Liver (tissue), 8 donors: ENCODE measurements at regions not wholly inside any gene's neighbourhood (a gene's known extent, or its start where the extent isn't known, plus 50 kb on each side); places are given as distances from the start of the nearest gene placed in this dataset.

Experiments
- DNase-seq: peaks from one replicate; pipeline ENCODE4 v3.0.0-alpha.2; 2017; ENCODE audit warnings: low spot score
- H3K27ac ChIP-seq, 2 donors: one replicate each; pipeline ENCODE4 v1.7.0; 2013; ENCODE audit warnings: inconsistent platforms in 2 of 2, low read length in 2 of 2, control low read depth in 1 of 2, low read depth in 1 of 2, mild to moderate bottlenecking in 1 of 2
- H3K27me3 ChIP-seq, 4 donors: one replicate each; pipeline versions ENCODE4 v1.6.1 to v1.7.0; 2013; ENCODE audit warnings: low read length in 3 of 4, inconsistent platforms in 1 of 4, mild to moderate bottlenecking in 1 of 4, moderate library complexity in 1 of 4; ENCODE audit not compliant: control insufficient read depth in 4 of 4, insufficient read depth in 4 of 4
- H3K36me3 ChIP-seq, 4 donors: one replicate each; pipeline versions ENCODE4 v1.6.1 to v1.7.0; 2013; ENCODE audit warnings: low read length in 3 of 4, mild to moderate bottlenecking in 3 of 4, low read depth in 1 of 4, moderate library complexity in 1 of 4; ENCODE audit not compliant: control insufficient read depth in 4 of 4, insufficient read depth in 3 of 4
- H3K4me1 ChIP-seq, 4 donors: one replicate each; pipeline versions ENCODE4 v1.6.1 to v1.7.0; 2013; ENCODE audit warnings: low read length in 3 of 4, mild to moderate bottlenecking in 3 of 4, moderate library complexity in 1 of 4; ENCODE audit not compliant: control insufficient read depth in 4 of 4, insufficient read depth in 4 of 4
- H3K4me3 ChIP-seq, 3 donors: one replicate each; pipeline versions ENCODE4 v1.6.1 to v1.7.0; 2013; ENCODE audit warnings: low read length in 3 of 3, control low read depth in 1 of 3, low read depth in 1 of 3, mild to moderate bottlenecking in 1 of 3
- H3K9ac ChIP-seq, 2 donors: one replicate each; pipeline ENCODE4 v1.7.0; 2013; ENCODE audit warnings: low read length in 2 of 2, mild to moderate bottlenecking in 2 of 2, moderate library complexity in 2 of 2, control low read depth in 1 of 2, low read depth in 1 of 2
- H3K9me3 ChIP-seq, 4 donors: one replicate each; pipeline versions ENCODE4 v1.6.1 to v1.7.0; 2013; ENCODE audit warnings: low read length in 3 of 4; ENCODE audit not compliant: control insufficient read depth in 4 of 4
- ATF3 ChIP-seq: IDR thresholded peaks from 2 replicates; pipeline ENCODE4 v1.6.1; 2016; ENCODE audit warnings: antibody characterized with exemption
- CTCF ChIP-seq: fragments of 150-350 bp; IDR thresholded peaks from 2 replicates; pipeline ENCODE4 v1.5.1; 2017; ENCODE audit warnings: improper control_type of control experiment, low read depth, low read length; ENCODE audit not compliant: missing input control
- EGR1 ChIP-seq, 2 donors: IDR thresholded peaks; 2 replicates each; pipeline ENCODE4 v1.6.1; 2016 to 2018; ENCODE audit warnings: antibody characterized with exemption in 2 of 2, low read depth in 2 of 2
- FOXA2 ChIP-seq: IDR thresholded peaks from 2 replicates; pipeline ENCODE4 v1.6.1; 2016; ENCODE audit warnings: antibody characterized with exemption
- GABPA ChIP-seq, 2 donors: IDR thresholded peaks in 1 of 2; conservative IDR thresholded peaks in 1 of 2; 2 replicates each; pipeline ENCODE4 v1.6.1; 2016; ENCODE audit warnings: antibody characterized with exemption in 2 of 2, mild to moderate bottlenecking in 1 of 2, moderate library complexity in 1 of 2
- HNF4G ChIP-seq: IDR thresholded peaks from 2 replicates; pipeline ENCODE4 v1.6.1; 2016; ENCODE audit warnings: antibody characterized with exemption
- JUND ChIP-seq, 2 donors: IDR thresholded peaks; 2 replicates each; pipeline ENCODE4 v1.6.1; 2016; ENCODE audit warnings: antibody characterized with exemption in 2 of 2
- NR2F2 ChIP-seq: IDR thresholded peaks from 2 replicates; pipeline ENCODE4 v1.6.1; 2016; ENCODE audit warnings: antibody characterized with exemption
- RAD21 ChIP-seq, 2 donors: IDR thresholded peaks; 2 replicates each; pipeline ENCODE4 v1.6.1; 2016; ENCODE audit warnings: antibody characterized with exemption in 2 of 2, mild to moderate bottlenecking in 2 of 2
- REST ChIP-seq: IDR thresholded peaks from 2 replicates; pipeline ENCODE4 v1.6.1; 2016; ENCODE audit warnings: antibody characterized with exemption, mild to moderate bottlenecking
- RXRA ChIP-seq, 2 donors: IDR thresholded peaks; 2 replicates each; pipeline ENCODE4 v1.6.1; 2017 to 2018; ENCODE audit warnings: antibody characterized with exemption in 2 of 2, mild to moderate bottlenecking in 1 of 2
- SP1 ChIP-seq: IDR thresholded peaks from 2 replicates; pipeline ENCODE4 v1.6.1; 2018; ENCODE audit warnings: antibody characterized with exemption, mild to moderate bottlenecking
- TAF1 ChIP-seq: conservative IDR thresholded peaks from 2 replicates; pipeline ENCODE4 v1.6.1; 2016; ENCODE audit warnings: antibody characterized with exemption, mild to moderate bottlenecking
- YY1 ChIP-seq: IDR thresholded peaks from 2 replicates; pipeline ENCODE4 v1.6.1; 2016; ENCODE audit warnings: antibody characterized with exemption, mild to moderate bottlenecking
- ZBTB33 ChIP-seq: IDR thresholded peaks from 2 replicates; pipeline ENCODE4 v1.6.1; 2016; ENCODE audit warnings: antibody characterized with exemption
- WGBS: extraction: QIAGEN DNeasy Blood & Tissue Kit; methylation state at CpG from one replicate; pipeline ENCODE4 v1.1.7; 2013; 5-methylcytosine and 5-hydroxymethylcytosine counted together
- donor health status: healthy.
- donor health status: healthy.
- donor health status: healthy.
- donor health status: healthy.
- donor health status: healthy.

- Histone ChIP-seq H3K27me3 (no peaks in the 10 kb centered on the region), H3K4me3 (no peak overlapping the region), H3K36me3 (no peaks in the 10 kb centered on the region), H3K4me1 (no peaks in the 10 kb centered on the region), H3K9me3 (no peaks in the 10 kb centered on the region), H3K9ac (no peak overlapping the region), H3K27ac (no peak overlapping the region)
- TF ChIP-seq NR2F2, result no peak
- TF ChIP-seq RXRA (IDR thresholded peaks at IDR 0.05), result no peak
- TF ChIP-seq RAD21 (IDR thresholded peaks at IDR 0.05), result no peak
- no peak for TF ChIP-seq GABPA (IDR thresholded peaks at IDR 0.05 in 1 of 2, conservative IDR thresholded peaks at IDR 0.05 in 1 of 2)
- no peak for DNase-seq
- 84% methylated on average over 7 of the region's 7 CpGs for WGBS
These were observed 111.0 kb downstream of the ASB9 start for GRCh38 chrX:15158736-15159406.

GRCh38 chrX:15158350-15158735 is 111.5 kb downstream of the ASB9 start:
- H3K9me3 ChIP-seq, result no peaks in the 10 kb centered on the region
- H3K36me3 ChIP-seq, result no peaks in the 10 kb centered on the region
- H3K27me3 ChIP-seq, result no peaks in the 10 kb centered on the region
- H3K4me1 ChIP-seq, result no peaks in the 10 kb centered on the region
- TF ChIP-seq JUND (IDR thresholded peaks at IDR 0.05), result no peak
- no peak for TF ChIP-seq REST
- no peak for TF ChIP-seq ATF3
- no peak for TF ChIP-seq SP1
- no peak for TF ChIP-seq CTCF
- no peak for TF ChIP-seq YY1
- no peak for DNase-seq
- H3K4me3 ChIP-seq, result no peak overlapping the region
- no peak overlapping the region for H3K27ac ChIP-seq
- 56% methylated on average over 1 of the region's 1 CpG for WGBS
- H3K9ac ChIP-seq, result no peak overlapping the region

GRCh38 chrX:15157624-15158023 is 112.3 kb downstream of the ASB9 start:
- Histone ChIP-seq H3K9me3 (no peaks in the 10 kb centered on the region), H3K36me3 (no peaks in the 10 kb centered on the region), H3K4me3 (no peak overlapping the region), H3K27ac (no peak overlapping the region), H3K4me1 (no peaks in the 10 kb centered on the region), H3K27me3 (no peaks in the 10 kb centered on the region), H3K9ac (no peak overlapping the region)
- no peak for DNase-seq
- WGBS, result 86% methylated on average over 2 of the region's 2 CpGs
- TF ChIP-seq FOXA2, result no peak
- no peak for TF ChIP-seq TAF1
- TF ChIP-seq SP1, result no peak
- TF ChIP-seq EGR1 (IDR thresholded peaks at IDR 0.05; ENCODE audit: low read depth in 2 of 2), result no peak
- TF ChIP-seq ATF3, result no peak
- no peak for TF ChIP-seq HNF4G
- no peak for TF ChIP-seq NR2F2
- no peak for TF ChIP-seq RAD21 (IDR thresholded peaks at IDR 0.05)
- TF ChIP-seq GABPA (IDR thresholded peaks at IDR 0.05 in 1 of 2, conservative IDR thresholded peaks at IDR 0.05 in 1 of 2), result no peak
- TF ChIP-seq YY1, result no peak
- TF ChIP-seq ZBTB33, result no peak
- no peak for TF ChIP-seq REST
- no peak for TF ChIP-seq JUND (IDR thresholded peaks at IDR 0.05)
